ENCODE measurements at regions not wholly inside any gene's neighbourhood (a gene's known extent, or its start where the extent isn't known, plus 50 kb on each side); places are given as distances from the start of the nearest gene placed in this dataset.
"Not testable (repeated sequence)": the region's sequence is repeated elsewhere in the genome, so short reads cannot be mapped to it uniquely, and the experiment has no call there.

DNA sequence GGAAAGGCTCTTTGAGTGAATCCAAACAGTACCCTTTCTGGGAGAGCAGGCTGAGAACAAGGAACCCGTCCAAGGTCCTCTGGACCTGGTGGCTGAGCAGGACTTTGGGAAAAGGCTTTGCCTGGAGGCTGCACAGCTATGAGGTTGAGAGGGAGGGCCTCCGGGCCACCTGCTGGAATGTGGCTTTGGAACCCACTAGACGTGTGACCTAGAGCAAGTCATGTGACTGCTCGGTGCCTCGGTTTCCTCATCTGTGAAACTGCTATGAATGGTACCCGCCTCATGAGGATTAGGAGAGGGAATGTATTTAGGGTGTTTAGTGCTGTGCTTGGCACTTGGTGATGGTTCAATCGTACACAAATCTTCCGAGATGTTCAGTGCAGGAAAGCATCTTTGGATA lies 50.4 kb downstream of the HAPSTR1 start:
- no peak for DNase-seq

DNA sequence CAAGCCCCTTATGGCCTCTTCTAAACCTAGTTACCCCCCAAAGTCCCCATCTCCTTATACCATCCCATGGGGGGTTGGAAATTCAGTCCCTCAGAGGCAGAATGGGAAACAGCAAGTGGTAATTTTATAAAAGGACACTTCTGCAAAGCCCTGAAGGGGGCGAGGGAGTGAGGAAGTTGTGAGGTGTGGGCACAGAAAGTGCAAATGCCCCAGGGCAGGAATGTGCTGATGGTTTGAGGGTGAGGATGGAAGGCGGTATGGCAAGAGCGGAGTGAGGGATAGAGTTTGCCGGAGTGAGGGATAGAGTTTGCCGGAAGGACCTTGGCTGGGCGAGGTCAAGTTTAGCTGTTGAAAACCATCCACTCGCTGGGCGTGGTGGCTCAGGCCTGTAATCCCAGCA lies 52.7 kb downstream of the HAPSTR1 start:
- no peak for DNase-seq

DNA sequence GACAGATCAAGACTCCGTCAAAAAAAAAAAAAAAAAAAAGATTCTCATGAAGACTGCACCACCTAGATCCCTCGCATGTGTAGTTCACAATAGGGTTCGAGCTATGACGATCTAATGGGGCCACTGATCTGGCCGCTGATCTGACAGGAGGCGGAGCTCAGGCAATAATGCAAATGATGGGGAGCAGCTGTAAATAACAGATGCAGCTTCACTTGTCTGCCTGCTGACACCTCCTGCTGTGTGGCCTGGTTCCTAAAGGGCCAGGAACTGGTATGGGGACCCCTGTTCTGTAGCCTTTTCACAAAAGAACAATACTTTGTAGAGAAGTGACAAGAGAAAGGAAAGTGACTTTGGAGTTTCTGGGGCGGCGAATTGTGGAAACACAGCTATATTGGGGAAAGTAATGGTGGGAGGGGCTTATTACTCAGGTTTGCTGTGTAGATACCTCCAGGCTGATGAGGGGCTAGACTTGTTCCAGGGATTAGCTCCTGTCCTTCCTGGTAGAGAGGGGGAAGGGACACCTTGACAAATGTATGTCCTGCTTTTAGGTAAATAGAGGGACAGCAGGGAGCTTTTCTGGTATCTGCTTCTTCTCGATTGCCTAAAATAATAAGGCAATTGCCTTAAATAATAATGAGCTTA lies 57.1 kb downstream of the HAPSTR1 start:
- no peak for DNase-seq

DNA sequence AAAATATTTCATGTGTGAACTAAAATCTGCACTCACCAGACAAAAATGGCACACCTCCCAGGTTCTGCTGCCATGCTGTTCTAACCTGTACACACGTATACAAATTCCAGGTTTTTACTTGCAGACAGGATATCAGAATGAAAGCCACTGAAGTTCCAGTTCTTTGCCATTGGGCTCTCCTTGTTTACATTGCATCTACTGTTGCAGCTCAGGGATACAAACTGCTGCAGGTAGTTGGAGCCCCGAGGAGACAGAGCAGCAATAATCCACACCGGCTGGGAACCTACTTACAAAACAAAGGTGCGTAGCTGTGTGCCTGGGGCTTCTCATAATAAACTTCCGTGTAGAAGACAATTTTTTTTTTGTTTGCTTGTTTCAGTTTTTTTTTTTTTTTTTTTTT lies 59.6 kb downstream of the HAPSTR1 start:
- DNase-seq = no peak

DNA sequence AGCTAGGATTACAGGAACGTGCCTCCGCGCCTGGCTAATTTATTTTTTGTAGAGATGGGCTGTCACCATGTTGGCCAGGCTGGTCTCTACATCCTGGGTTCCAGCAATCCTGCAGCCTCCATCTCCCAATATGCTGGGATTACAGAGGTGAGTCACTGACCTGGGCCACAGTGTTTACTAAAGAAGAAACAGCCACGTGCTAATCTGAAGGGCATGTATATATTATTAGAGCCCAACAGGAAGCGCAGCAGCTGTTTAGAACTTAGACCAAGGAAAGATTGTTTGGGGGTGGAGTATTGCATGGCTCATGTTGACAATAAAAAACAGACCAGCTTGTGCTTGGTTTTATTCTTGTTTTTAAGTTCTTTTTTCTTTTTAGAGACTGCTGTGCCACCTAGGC lies 60.2 kb downstream of the HAPSTR1 start:
- DNase-seq = no peak

DNA sequence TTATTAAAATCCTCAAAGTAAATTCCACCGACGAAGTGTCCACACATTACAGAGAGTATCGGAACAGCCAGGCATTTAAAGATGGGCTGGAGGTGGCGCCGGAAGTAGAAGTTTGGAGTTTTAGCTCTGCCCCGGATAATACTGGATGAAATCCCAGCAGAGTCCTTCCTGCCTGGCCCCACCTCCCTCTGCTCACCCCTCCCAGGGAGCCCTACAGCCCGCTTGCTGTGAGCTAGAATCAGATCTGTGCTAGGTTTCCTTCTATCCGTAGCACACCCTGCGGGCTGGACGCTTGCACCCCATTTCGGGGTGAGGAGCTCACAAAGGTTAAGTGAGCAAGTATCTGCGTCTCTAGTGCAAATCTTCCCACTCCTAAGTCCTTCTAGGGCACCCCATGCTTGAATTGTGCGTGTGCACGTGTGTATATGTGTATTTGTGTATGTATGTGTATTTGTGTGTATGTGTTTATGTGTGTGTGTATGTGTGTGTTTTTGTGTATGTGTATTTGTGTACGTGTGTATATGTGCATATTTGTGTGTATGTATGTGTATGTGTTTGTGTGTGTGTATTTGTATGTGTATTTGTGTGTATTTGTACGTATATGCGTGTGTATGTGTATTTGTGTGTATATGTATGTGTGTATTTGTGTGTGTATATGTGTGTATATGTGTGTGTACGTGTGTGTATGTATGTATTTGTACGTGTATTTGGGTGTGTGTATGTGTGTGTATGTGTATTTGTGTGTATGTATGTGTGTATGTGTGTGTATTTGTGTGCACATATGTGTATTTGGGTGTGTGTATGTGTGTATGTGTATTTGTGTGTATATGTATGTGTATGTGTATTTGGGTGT lies 61.4 kb downstream of the HAPSTR1 start:
- DNase-seq = no peak

DNA sequence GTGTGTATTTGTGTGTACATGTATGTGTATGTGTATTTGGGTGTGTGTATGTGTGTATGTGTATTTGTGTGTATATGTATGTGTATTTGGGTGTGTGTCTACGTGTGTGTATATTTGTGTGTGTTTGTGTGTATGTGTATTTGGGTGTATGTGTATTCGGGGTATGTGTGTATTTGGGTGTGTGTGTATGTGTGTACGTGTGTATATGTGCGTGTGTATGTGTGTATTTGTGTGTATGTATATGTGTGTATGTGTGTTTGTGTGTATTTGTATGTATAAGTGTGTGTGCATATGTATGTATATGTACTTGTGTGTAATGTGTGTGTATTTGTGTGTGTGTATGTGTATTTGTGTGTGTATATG lies 62.0 kb downstream of the HAPSTR1 start:
- no peak for DNase-seq

DNA sequence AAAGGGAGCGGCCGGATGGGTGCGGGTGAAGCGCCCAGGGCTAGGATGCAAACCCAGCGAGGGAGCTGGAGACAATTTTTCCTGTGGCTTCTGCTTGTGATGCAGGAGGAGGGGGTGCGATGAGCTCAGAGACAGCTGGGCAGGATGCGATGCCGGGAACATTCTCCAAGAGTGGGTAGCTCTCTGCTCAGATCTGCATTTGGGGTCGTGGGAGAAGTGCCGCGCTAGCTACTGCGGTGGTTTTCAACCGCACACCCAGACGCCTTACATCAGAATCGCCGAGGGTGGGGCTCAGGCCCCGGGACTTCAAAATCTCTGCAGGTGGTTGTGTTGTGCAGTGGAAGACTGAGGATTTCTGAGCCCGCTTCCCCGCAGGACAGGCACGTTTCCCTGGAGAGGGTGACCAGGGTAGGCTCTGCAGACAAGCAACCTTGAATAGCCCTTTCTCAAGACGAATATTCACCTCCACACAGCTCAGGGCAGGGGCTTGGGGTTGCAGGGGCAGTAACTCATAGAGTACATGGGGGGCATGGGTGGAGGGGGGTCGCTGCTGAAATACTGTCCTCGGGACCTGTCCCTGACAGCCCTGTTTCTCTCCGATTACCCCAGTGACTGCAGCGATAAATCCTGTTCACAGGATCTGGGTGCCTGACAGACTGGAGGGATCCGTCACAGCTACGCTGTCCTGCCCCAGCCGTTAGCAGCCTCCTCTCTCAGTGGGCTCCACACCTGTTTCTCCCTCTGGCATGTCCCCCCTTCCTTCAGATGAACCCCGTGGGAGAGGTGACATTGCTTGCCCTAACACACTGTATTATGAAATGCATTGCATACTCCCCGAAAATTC lies 63.3 kb downstream of the HAPSTR1 start:
- DNase-seq = no peak

DNA sequence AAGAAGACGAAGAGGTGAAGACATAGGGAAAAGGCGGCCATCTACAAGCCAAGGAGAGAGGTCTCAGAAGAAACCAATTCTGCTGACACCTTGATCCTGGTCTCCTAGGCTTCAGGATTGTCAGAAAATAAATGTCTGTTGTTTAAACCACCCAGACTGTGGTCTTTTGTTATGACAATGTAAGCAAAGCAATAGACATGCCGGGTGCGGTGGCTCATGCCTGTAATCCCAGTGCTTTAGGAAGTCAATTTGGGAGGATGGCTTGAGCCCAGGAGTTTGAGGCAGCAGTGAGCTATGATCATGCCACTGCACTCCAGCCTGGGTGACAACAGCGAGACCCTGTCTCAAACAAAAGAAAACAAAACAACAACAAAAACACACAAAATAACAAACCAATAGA lies 64.4 kb downstream of the HAPSTR1 start:
- no peak for DNase-seq

DNA sequence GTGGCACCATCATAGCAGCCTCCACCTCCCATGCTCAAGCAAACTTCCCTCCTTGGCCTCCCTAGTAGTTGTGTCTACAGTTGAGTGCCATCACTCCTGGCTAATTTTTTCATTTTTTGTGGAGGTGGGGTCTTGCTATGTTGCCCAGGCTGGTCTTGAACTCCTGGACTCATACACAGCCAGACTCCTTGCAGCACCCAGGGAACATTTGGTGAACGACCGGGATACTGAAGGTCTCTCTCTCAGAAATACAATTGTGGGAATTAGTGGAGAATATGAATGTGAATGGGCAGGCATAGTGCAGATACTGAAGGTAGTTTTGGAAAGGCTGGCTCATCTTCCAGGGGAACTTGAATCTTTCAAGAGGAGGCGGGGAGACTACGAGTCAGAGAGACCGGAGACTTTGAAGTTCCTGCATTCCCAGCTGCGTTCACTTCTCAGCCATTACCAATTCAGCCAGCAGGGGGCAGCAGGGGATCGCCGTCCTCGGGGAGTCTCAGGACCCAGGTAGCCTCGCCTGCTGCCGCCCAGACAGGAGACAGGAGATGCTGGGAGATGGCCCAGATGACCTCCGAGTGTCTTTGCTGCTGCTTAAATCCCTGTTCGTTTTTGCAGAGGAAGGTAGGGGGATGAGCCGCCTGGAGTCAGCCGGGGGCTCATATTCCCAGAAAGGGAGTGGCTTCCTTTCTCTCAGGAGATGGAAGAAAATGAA lies 68.6 kb downstream of the HAPSTR1 start:
- DNase-seq = peak; percentile 71

DNA sequence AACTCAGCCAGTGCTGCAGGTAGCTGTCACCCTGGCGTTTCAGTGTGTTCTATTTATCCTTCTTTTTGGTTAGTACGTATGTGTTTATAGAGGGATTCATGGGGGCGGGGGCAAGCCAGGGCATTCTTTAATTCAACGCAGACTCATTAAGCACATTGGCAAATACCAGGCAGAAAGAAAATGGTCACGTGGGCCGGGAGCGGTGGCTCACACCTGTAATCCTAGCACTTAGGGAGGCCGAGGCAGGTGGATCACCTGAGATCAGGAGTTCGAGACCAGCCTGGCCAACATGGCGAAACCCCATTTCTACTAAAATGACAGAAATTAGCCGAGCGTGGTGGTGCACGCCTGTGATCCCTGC lies 69.1 kb downstream of the HAPSTR1 start:
- DNase-seq = no peak

DNA sequence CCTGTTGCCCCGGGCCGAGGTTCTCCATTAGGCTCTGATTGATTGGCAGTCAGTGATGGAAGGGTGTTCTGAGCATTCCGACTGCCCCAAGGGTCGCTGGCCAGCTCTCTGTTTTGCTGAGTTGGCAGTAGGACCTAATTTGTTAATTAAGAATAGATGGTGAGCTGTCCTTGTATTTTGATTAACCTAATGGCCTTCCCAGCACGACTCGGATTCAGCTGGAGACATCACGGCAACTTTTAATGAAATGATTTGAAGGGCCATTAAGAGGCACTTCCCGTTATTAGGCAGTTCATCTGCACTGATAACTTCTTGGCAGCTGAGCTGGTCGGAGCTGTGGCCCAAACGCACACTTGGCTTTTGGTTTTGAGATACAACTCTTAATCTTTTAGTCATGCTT lies 74.2 kb downstream of the HAPSTR1 start:
- DNase-seq = no peak

DNA sequence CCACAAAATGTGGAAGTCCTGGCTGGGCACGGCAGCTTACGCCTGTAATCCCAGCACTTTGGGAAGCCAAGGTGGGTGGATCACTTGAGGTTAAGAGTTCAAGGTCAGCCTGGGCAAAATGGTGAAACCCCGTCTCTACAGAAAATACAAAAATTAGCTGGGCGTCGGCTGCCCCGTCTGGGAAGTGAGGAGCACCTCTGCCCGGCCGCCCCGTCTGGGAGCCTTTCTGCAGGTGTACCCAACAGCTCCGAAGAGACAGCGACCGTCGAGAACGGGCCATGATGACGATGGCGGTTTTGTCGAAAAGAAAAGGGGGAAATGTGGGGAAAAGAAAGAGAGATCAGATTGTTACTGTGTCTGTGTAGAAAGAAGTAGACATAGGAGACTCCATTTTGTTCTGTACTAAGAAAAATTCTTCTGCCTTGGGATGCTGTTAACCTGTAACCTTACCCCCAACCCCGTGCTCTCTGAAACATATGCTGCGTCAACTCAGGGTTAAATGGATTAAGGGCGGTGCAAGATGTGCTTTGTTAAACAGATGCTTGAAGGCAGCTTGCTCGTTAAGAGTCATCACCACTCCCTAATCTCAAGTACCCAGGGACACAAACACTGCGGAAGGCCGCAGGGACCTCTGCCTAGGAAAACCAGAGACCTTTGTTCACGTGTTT lies 75.0 kb downstream of the HAPSTR1 start:
- not testable (repeated sequence) for DNase-seq

DNA sequence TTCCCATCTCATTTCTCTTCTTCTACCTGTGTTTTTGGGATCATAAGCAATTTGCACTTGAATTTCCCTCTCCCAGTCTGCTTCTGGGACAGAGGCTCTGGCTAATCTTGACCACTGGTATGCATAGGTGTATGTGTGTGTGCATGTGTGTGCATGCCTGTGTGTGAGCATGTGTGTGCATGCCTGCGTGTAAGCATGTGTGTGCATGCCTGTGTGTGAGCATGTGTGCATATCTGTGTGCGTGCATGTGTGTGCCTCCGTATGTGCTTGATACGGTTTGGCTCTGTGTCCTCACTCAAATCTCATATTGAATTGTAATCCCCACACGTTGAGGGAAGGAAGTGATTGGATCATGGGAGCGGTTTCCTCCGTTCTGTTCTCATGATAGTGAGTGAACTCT lies 77.7 kb downstream of the HAPSTR1 start:
- DNase-seq = no peak

DNA sequence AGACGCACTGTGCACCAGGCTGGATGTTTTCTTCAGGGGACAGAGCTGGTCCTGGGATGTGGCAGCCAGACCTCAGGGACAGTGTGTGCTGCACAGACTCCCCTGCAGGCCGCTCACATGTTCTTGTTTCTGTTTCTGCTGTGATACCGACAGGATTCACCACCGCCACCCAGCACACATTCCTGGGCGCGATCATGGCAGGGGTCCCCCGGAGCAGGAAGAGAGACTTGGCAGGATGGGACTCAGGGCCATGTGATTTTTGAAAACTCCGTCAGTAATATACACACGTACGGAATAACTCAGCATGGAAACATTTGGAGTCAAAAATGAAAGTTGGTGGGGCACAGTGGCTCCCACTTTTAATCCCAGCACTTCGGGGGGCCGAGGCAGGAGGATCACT lies 79.0 kb downstream of the HAPSTR1 start:
- no peak for DNase-seq

DNA sequence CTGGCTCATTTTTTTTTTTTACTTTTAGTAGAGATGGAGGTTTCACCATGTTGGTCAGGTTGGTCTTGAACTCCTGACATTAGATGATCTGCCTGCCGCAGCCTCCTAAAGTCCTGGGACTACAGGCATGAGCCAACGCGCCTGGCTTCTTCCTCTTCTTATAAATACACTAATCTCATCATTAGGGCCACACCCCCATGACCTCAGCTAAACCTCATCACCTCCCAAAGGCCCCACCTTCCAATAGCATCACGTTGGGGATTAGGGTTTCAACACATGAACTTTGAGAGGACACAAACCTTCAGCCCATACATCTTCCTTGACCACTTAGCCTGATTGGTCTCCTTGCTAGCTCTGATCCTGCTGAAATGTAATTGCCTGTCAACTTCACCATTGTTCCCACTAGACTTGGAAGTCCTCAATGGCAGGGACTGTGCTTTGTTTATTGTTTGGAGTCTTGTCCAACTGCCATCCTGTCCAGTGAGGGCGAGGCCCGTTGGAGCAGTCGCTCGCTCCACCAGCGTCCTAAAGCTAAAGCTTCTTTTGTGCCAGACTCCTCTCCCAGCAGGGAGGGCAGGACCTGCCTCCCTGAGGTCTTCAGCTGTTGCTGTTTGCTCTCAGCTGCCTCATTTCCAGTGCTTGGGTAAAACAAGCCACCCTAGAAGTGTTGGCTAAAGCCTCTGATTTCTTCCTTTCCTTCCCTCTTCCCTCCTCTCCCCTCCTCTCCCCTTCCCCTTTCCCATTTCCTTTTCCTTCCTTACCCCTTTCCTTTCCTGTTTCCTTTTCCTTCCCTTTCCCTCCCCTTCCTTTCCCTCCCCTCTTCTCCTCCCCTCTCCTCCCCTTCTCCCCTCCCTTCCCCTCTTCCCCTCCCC lies 85.3 kb downstream of the HAPSTR1 start:
- peak; percentile 3 for DNase-seq

DNA sequence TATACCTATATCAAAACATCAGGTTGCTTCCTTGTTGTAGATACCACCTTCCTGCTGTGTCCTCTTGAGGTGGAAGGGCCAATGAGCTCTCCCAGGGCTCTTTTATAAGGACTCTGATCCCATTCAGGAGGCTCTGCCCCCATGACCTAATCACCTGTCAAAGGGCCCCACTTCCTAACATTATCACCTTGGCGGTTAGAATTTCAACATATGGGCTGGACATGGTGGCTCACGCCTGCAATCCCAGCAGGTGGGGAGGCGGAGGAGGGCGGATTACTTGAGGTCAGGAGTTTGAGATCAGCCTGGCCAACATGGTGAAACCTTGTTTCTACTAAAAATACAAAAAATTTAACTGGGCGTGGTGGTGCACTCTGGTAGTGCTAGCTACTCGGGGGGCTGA lies 86.4 kb downstream of the HAPSTR1 start:
- no peak for DNase-seq

DNA sequence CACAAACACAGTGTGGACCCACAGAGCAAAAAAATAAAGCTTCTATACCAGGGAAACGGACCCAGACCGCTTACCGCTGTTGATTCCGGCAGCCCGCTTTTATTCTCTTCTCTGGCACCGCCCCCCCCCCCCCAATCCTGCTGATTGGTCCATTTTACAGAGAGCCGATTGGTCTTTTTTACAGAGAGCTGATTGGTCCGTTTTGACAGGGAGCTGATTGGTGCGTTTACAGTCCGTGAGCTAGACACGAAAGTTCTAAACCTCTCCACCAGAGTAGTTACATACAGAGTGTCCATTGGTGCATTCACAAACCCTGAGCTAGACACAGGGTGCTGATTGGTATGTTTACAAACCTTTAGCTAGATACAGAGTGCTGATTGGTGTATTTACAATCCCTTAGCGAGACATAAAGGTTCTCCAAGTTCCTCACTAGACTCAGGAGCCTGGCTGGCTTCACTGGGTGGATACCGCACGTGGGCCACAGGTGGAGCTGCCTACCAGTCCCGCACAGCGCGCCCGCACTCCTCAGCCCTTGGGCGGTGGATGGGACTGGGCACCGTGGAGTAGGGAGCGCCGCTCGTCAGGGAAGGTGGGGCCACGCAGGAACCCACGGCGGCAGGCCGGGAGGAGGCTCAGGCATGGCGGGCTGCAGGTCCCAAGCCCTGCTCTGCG lies 92.4 kb downstream of the HAPSTR1 start:
- no peak for DNase-seq

DNA sequence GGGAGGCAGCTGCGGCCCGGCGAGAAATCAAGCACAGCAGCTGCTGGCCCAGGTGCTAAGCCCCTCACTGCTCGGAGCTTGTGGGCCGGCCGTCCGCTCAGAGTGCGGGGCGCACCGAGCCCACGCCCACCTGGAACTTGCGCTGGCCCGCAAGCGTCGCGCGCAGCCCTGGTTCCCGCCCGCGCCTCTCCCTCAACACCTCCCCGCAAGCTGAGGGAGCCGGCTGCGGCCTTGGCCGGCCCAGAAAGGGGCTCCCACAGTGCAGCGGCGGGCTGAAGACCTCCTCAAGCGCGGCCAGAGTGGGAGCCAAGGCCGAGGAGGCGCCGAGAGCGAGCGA lies 92.9 kb downstream of the HAPSTR1 start:
- no peak for DNase-seq

DNA sequence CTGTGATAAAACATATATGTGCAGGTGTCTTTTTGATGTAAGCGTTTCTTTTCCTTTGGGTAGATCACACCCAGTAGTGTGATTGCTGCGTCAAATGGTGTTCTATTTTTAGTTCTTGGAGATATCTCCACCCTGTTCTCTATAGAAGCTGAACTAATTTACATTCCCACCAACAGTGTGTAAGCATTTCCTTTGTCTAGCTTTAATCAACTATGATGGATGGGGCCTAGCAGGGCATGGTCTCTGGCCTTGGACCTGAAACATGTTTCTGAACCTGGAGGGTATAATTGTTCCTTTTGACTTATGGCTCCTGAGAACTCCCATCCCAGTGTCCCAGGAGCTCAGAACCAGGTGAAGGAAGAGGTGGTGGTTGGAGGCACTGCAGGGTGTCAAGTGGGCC lies 93.9 kb downstream of the HAPSTR1 start:
- no peak for DNase-seq

DNA sequence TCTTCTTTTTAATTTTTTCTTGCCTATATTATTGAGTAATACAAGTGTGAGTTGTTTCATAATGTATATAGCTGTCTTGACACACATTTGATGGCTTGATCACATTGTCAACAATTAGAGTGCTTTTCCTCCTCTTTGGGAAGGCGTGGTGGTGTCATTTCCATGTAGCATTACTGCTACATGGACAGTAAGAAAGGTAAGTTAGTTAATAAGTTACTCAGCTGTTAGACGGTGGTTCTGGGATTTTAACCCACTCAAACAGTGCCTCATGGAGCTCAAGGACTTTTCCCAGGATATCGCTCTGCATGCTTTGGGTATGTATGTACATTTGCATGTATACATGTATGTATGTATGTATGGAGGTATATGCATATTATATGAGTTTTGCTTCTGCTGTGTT lies 94.6 kb downstream of the HAPSTR1 start:
- DNase-seq = no peak

Measured in hematopoietic multipotent progenitor cell treated with erythropoietin and hydrocortisone succinate and interleukin-3 and kit ligand, for 4 days (in vitro differentiated cells).